Body of pancreas (tissue), 4 donors: ENCODE measurements at regions not wholly inside any gene's neighbourhood (a gene's known extent, or its start where the extent isn't known, plus 50 kb on each side); places are given as distances from the start of the nearest gene placed in this dataset.

Source experiments
- ATAC-seq: fragments of 150-250 bp; one replicate; pipeline ENCODE4 v1.9.1; 2016
- DNase-seq, 4 donors: peaks; one replicate each; pipeline ENCODE4 v3.0.0-alpha.2; 2019
- H3K27ac ChIP-seq, 4 donors: fragments of 200-600 bp; sonication (generic); 1 replicate in 3 of 4; 2 replicates in 1 of 4; pipeline versions ENCODE4 v1.5.1 to v1.6.1; 2016 to 2019; ENCODE audit warnings: mild to moderate bottlenecking in 1 of 4, mixed read lengths in 1 of 4, moderate library complexity in 1 of 4
- H3K27me3 ChIP-seq, 2 donors: fragments of 200-600 bp; sonication (generic); one replicate each; pipeline ENCODE4 v1.6.0; 2016; ENCODE audit warnings: mild to moderate bottlenecking in 1 of 2
- H3K36me3 ChIP-seq, 2 donors: fragments of 200-600 bp; sonication (generic); replicated peaks in 1 of 2; 2 replicates each; pipeline ENCODE4 v1.5.1; 2016; ENCODE audit warnings: low read depth in 2 of 2; ENCODE audit not compliant: insufficient read depth in 1 of 2
- H3K4me1 ChIP-seq: fragments of 200-600 bp; sonication (generic); one replicate; pipeline ENCODE4 v1.6.0; 2016
- H3K4me3 ChIP-seq, 2 donors: fragments of 200-600 bp; sonication (generic); 1 replicate in 1 of 2; 2 replicates in 1 of 2; pipeline ENCODE4 v1.5.1; 2016 to 2019
- H3K9me3 ChIP-seq, 3 donors: fragments of 200-600 bp; sonication (generic); 1 replicate in 2 of 3; 2 replicates in 1 of 3; pipeline ENCODE4 v1.5.1; 2016
- CTCF ChIP-seq, 7 experiments: fragments of 450-650 bp in 4 of 7; fragments of 200-600 bp in 3 of 7; sonication (generic) in 3 of 7; IDR thresholded peaks; one replicate each; pipeline ENCODE4 v1.5.1; 2016 to 2019; ENCODE audit warnings: antibody characterized with exemption in 7 of 7
- POLR2A ChIP-seq, 3 donors: fragments of 450-650 bp; IDR thresholded peaks; one replicate each; pipeline ENCODE4 v1.6.1; 2016; ENCODE audit warnings: antibody characterized with exemption in 3 of 3, mild to moderate bottlenecking in 2 of 3
- WGBS, 2 donors: methylation state at CpG; one replicate each; pipeline ENCODE4 v1.1.5; 2017; 5-methylcytosine and 5-hydroxymethylcytosine counted together
- intact Hi-C: fragments of 100-400 bp; cut with DNase I; formaldehyde crosslinking; loops from one replicate; pipeline ENCODE4 v1.15.1; 2023

- intact Hi-C loops: no loop called here
- H3K36me3 ChIP-seq: no peaks in the 10 kb centered on the region
- H3K27ac ChIP-seq: no peak overlapping the region
- peaks cover 0 to 17% of the 10 kb centered on the region in 2 donors for H3K27me3 ChIP-seq
- H3K4me1 ChIP-seq: peaks cover 14% of the 10 kb centered on the region
- ATAC-seq: no peak
- 75 to 79% methylated on average over 3 of the region's 3 CpGs for WGBS, 2 donors
- no peaks in the 10 kb centered on the region for H3K9me3 ChIP-seq
- TF ChIP-seq CTCF (IDR thresholded peaks at IDR 0.05) (no peak), POLR2A (IDR thresholded peaks at IDR 0.05) (no peak)
- H3K4me3 ChIP-seq: no peak overlapping the region
- DNase-seq: no peak
These were observed 74.5 kb downstream of the MYCN start for GRCh38 chr2:16014802-16015201.

- Histone ChIP-seq H3K4me1 (peaks cover 14% of the 10 kb centered on the region), H3K36me3 (no peaks in the 10 kb centered on the region), H3K27me3 (peaks cover 0 to 17% of the 10 kb centered on the region in 2 donors), H3K9me3 (no peaks in the 10 kb centered on the region), H3K27ac (no peak overlapping the region), H3K4me3 (no peak overlapping the region)
- intact Hi-C loops: no loop called here
- TF ChIP-seq CTCF (IDR thresholded peaks at IDR 0.05) (no peak), POLR2A (IDR thresholded peaks at IDR 0.05) (no peak)
- DNase-seq (peak in 1 of 4 donors; percentile 18), ATAC-seq (no peak)
- 25 to 31% methylated on average over 22 to 32 of the region's 32 CpGs for WGBS, 2 donors
These were observed 73.9 kb downstream of the MYCN start for GRCh38 chr2:16014041-16014787.

- no peak for ATAC-seq
These were observed 73.1 kb downstream of the MYCN start for GRCh38 chr2:16013359-16013911.

GRCh38 chr2:16012626-16013358 lies 72.4 kb downstream of the MYCN start:
- WGBS, 2 donors: 8 to 15% methylated on average over 13 to 19 of the region's 19 CpGs
- H3K4me3 ChIP-seq: no peak overlapping the region
- H3K27me3 ChIP-seq: peaks cover 0 to 17% of the 10 kb centered on the region in 2 donors
- TF ChIP-seq POLR2A (IDR thresholded peaks at IDR 0.05): no peak
- no peak for TF ChIP-seq CTCF (IDR thresholded peaks at IDR 0.05)
- H3K27ac ChIP-seq: no peak overlapping the region
- no peaks in the 10 kb centered on the region for H3K9me3 ChIP-seq
- no peaks in the 10 kb centered on the region for H3K36me3 ChIP-seq
- no peak for DNase-seq
- ATAC-seq: no peak
- peaks cover 14% of the 10 kb centered on the region for H3K4me1 ChIP-seq
- intact Hi-C loops: no loop called here

More at GRCh38 chr2:16013359-16013911, 73.1 kb downstream of the MYCN start:
- 26 to 30% methylated on average over 20 of the region's 20 CpGs for WGBS, 2 donors
- no peak for DNase-seq
- H3K4me1 ChIP-seq: peaks cover 14% of the 10 kb centered on the region
- no peak for TF ChIP-seq POLR2A (IDR thresholded peaks at IDR 0.05)
- TF ChIP-seq CTCF (IDR thresholded peaks at IDR 0.05): no peak
- intact Hi-C loops: no loop called here
- H3K4me3 ChIP-seq: no peak overlapping the region
- no peaks in the 10 kb centered on the region for H3K36me3 ChIP-seq
- H3K9me3 ChIP-seq: no peaks in the 10 kb centered on the region
- no peak overlapping the region for H3K27ac ChIP-seq
- H3K27me3 ChIP-seq: peaks cover 0 to 17% of the 10 kb centered on the region in 2 donors
